ENCODE measurements at regions not wholly inside any gene's neighbourhood (a gene's known extent, or its start where the extent isn't known, plus 50 kb on each side); places are given as distances from the start of the nearest gene placed in this dataset.

DNA sequence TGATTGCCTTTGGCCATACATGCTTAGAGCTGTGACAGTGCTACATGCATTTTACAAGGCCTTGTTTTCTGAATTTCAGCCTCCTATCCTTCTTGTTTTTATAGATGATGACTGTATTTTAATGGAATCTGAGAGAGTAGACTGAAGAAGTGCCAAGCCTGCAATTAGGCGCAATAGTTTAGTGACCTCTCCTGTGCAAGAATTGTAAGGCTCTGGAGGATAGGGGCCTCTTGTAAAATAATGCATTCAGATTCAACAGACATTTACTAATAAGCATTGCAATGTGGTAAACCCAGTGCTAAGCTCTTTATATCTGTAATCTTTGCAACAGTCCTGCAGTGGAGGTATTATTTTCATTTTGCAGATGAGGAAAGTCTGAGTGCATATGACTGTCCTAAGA is 105.5 kb downstream of the TDRD15 start:
- no peak for TF ChIP-seq SIN3A (IDR thresholded peaks at IDR 0.05; ENCODE audit: borderline replicate concordance, insufficient read depth, low read length)
- TF ChIP-seq POLR2AphosphoS5 (IDR thresholded peaks at IDR 0.05; ENCODE audit: low read depth, low read length) = no peak
- TF ChIP-seq, protein P1, sequence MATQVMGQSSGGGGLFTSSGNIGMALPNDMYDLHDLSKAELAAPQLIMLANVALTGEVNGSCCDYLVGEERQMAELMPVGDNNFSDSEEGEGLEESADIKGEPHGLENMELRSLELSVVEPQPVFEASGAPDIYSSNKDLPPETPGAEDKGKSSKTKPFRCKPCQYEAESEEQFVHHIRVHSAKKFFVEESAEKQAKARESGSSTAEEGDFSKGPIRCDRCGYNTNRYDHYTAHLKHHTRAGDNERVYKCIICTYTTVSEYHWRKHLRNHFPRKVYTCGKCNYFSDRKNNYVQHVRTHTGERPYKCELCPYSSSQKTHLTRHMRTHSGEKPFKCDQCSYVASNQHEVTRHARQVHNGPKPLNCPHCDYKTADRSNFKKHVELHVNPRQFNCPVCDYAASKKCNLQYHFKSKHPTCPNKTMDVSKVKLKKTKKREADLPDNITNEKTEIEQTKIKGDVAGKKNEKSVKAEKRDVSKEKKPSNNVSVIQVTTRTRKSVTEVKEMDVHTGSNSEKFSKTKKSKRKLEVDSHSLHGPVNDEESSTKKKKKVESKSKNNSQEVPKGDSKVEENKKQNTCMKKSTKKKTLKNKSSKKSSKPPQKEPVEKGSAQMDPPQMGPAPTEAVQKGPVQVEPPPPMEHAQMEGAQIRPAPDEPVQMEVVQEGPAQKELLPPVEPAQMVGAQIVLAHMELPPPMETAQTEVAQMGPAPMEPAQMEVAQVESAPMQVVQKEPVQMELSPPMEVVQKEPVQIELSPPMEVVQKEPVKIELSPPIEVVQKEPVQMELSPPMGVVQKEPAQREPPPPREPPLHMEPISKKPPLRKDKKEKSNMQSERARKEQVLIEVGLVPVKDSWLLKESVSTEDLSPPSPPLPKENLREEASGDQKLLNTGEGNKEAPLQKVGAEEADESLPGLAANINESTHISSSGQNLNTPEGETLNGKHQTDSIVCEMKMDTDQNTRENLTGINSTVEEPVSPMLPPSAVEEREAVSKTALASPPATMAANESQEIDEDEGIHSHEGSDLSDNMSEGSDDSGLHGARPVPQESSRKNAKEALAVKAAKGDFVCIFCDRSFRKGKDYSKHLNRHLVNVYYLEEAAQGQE (IDR thresholded peaks at IDR 0.05; ENCODE audit: insufficient read depth in 1 of 2, low read depth in 2 of 2, low read length in 2 of 2) = no peak

DNA sequence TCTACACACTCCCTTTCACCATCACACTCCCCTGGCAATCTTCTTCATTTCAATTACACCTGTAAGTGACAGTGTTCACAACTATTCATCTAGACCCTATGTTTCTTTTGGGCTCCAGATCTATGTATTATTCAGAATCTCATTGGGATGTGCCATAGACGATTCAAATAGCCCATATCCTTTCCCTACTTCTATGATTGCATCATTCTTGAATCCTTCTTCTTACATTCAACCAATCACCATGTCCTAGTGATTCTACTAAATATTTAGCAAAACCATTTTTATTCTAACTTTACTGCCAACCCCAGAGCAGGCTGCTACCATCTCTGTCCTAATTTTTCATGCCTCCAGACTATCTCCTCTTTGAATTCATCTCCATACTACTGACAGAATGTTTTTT is 106.4 kb downstream of the TDRD15 start:
- TF ChIP-seq TAF1 (IDR thresholded peaks at IDR 0.05; ENCODE audit: borderline replicate concordance, insufficient read depth, low read length) = no peak
- TF ChIP-seq, protein P1 (IDR thresholded peaks at IDR 0.05; ENCODE audit: insufficient read depth in 1 of 2, low read depth in 2 of 2, low read length in 2 of 2) = no peak
- TF ChIP-seq POLR2AphosphoS5 (IDR thresholded peaks at IDR 0.05; ENCODE audit: low read depth, low read length) = no peak
- no peak for TF ChIP-seq SIN3A (IDR thresholded peaks at IDR 0.05; ENCODE audit: borderline replicate concordance, insufficient read depth, low read length)
- TF ChIP-seq FOXP2 (optimal IDR thresholded peaks at IDR 0.05; ENCODE audit: borderline replicate concordance, extremely low read depth, extremely low read length, insufficient read depth) = no peak

DNA sequence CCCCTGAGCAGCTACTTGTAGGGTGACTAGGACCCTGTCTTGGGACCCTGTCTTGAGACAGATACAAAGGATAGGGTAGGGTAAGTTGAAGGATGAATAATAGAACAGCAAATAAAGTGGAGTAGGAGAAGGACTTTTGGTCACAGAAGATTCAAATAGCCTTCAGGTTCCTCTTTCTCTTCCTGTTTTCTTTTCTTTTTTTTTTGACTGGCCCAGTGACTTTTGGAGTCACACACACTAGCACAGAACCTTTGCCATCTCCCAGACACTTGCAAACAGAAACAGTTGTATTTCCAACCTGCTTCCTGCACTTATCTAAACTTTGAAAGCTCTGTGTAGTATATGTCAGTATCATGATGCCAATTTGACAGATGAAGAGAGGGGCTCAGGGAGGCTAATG is 108.2 kb downstream of the TDRD15 start:
- TF ChIP-seq SIN3A (IDR thresholded peaks at IDR 0.05; ENCODE audit: borderline replicate concordance, insufficient read depth, low read length) = no peak
- TF ChIP-seq, protein P1 (IDR thresholded peaks at IDR 0.05; ENCODE audit: insufficient read depth in 1 of 2, low read depth in 2 of 2, low read length in 2 of 2) = no peak

DNA sequence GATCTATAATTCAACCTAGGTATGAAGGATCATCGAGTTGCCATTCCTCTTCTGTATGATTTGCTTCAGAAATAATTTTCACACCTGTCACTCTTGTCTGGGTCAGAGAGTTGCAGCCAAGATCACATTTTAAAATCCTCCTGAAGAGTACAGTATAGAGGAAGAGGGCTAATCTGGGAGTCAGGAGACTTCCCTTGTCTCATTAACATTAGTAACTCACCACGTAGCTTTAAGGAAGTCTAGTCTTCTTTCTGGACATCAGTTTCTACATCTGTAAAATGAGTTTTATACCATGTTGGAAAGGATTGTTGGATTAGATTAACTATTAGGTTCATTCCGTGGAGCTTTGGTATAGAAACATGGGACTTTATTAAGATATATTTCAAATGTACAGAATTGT is 109.4 kb downstream of the TDRD15 start:
- no peak for TF ChIP-seq POLR2AphosphoS5 (IDR thresholded peaks at IDR 0.05; ENCODE audit: low read depth, low read length)
- TF ChIP-seq TAF1 (IDR thresholded peaks at IDR 0.05; ENCODE audit: borderline replicate concordance, insufficient read depth, low read length) = no peak
- TF ChIP-seq, protein P1 (IDR thresholded peaks at IDR 0.05; ENCODE audit: insufficient read depth in 1 of 2, low read depth in 2 of 2, low read length in 2 of 2) = no peak
- no peak for TF ChIP-seq SIN3A (IDR thresholded peaks at IDR 0.05; ENCODE audit: borderline replicate concordance, insufficient read depth, low read length)
- no peak for TF ChIP-seq FOXP2 (optimal IDR thresholded peaks at IDR 0.05; ENCODE audit: borderline replicate concordance, extremely low read depth, extremely low read length, insufficient read depth)

DNA sequence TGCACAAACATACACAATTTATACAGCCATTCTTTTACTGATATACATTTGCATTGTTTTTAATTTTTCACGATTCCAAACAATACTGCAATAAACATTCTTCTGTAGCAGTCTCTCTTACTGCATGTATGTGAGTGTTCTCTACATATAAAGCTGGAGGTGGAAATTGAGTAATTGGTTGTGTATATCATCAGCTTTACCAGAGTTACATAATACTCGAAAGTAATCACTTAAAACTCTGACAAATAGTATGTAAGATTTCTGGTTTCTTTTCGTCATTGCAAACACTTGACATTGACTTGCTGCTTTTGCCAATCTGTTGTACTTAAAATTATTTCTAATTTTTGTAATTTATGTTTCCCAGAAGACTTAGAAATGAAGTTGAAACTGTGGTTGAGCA is 110.2 kb downstream of the TDRD15 start:
- no peak for TF ChIP-seq TAF1 (IDR thresholded peaks at IDR 0.05; ENCODE audit: borderline replicate concordance, insufficient read depth, low read length)
- no peak for TF ChIP-seq FOXP2 (optimal IDR thresholded peaks at IDR 0.05; ENCODE audit: borderline replicate concordance, extremely low read depth, extremely low read length, insufficient read depth)
- no peak for TF ChIP-seq SIN3A (IDR thresholded peaks at IDR 0.05; ENCODE audit: borderline replicate concordance, insufficient read depth, low read length)
- TF ChIP-seq, protein P1 (IDR thresholded peaks at IDR 0.05; ENCODE audit: insufficient read depth in 1 of 2, low read depth in 2 of 2, low read length in 2 of 2) = no peak
- no peak for TF ChIP-seq POLR2AphosphoS5 (IDR thresholded peaks at IDR 0.05; ENCODE audit: low read depth, low read length)

All from PFSK-1 (cell line).